ENCODE measurements at regions not wholly inside any gene's neighbourhood (a gene's known extent, or its start where the extent isn't known, plus 50 kb on each side); places are given as distances from the start of the nearest gene placed in this dataset.

DNA sequence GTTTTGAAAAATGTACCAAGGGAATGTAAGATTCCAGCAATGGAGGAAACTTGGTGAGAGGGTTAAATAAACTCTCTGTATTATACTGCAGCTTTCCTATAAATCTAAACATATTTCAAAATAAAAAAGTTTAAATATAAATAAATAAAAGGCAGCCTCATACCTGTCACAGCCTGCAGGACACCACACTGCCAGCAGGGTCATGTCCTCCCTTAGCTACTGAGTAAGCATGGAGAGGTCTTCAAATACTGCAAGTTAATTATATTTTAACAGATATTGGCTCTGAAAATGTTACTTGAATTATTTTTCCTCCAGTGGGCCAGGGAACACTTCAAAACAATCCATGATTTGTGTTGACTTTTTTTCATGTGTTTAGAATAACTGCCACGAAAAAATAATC, 852.8 kb upstream of the PCDH7 start:
- no peak overlapping the region for H3K4me3 ChIP-seq (ENCODE audit: low read length)
- 69 to 86% methylated on average over 1 of the region's 1 CpG for WGBS, 2 experiments (ENCODE audit: insufficient coverage in 1 of 2, insufficient read length in 1 of 2)
- no peaks in the 10 kb centered on the region for H3K27me3 ChIP-seq (ENCODE audit: control insufficient read depth, insufficient read depth, low read length, poor library complexity, severe bottlenecking)
- no peak for DNase-seq
- Mint-ChIP-seq H3K4me1 (no peaks in the 10 kb centered on the region), H3K36me3 (ENCODE audit: low read depth) (no peaks in the 10 kb centered on the region), H3K27me3 (ENCODE audit: insufficient read depth) (no peaks in the 10 kb centered on the region), H3K27ac (no peak overlapping the region), H3K9me3 (peaks cover 56% of the 10 kb centered on the region), H3K4me3 (no peak overlapping the region)
- TF ChIP-seq, protein P1, sequence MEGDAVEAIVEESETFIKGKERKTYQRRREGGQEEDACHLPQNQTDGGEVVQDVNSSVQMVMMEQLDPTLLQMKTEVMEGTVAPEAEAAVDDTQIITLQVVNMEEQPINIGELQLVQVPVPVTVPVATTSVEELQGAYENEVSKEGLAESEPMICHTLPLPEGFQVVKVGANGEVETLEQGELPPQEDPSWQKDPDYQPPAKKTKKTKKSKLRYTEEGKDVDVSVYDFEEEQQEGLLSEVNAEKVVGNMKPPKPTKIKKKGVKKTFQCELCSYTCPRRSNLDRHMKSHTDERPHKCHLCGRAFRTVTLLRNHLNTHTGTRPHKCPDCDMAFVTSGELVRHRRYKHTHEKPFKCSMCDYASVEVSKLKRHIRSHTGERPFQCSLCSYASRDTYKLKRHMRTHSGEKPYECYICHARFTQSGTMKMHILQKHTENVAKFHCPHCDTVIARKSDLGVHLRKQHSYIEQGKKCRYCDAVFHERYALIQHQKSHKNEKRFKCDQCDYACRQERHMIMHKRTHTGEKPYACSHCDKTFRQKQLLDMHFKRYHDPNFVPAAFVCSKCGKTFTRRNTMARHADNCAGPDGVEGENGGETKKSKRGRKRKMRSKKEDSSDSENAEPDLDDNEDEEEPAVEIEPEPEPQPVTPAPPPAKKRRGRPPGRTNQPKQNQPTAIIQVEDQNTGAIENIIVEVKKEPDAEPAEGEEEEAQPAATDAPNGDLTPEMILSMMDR (conservative IDR thresholded peaks at IDR 0.05), result peak; percentile 51
- no peak overlapping the region for H3K9ac ChIP-seq (ENCODE audit: extremely low read depth, low read length, poor library complexity, severe bottlenecking)
- H3K9me3 ChIP-seq (ENCODE audit: control insufficient read depth, low read length), result peaks cover 40% of the 10 kb centered on the region
- no peaks in the 10 kb centered on the region for H3K4me1 ChIP-seq (ENCODE audit: control insufficient read depth, insufficient read depth, low read length)
- no peaks in the 10 kb centered on the region for H3K36me3 ChIP-seq (ENCODE audit: control insufficient read depth, insufficient read depth, low read length)
- no peak overlapping the region for H3K27ac ChIP-seq (ENCODE audit: low read depth, low read length)

DNA sequence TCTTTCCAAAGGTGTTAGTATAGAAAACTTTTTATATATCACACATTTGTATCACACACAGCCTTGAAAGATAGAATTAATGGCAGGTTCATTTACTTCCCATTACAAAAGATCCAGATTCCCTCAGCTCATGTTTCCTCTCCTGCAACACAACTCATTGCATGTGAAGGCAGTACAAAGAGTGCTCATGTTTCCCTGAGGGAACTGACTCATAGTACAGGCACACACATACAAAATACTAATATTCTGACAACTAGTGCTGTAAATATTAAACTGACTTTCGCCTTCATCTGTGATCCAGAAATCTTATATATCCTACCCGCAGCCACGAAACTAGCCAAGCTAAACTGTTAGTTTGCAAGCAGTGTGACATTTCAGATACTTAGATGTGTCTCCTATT, 819.8 kb upstream of the PCDH7 start:
- no peaks in the 10 kb centered on the region for H3K9me3 ChIP-seq (ENCODE audit: control insufficient read depth, low read length)
- H3K9ac ChIP-seq (ENCODE audit: extremely low read depth, low read length, poor library complexity, severe bottlenecking), result no peak overlapping the region
- no peak for DNase-seq
- no peaks in the 10 kb centered on the region for H3K36me3 ChIP-seq (ENCODE audit: control insufficient read depth, insufficient read depth, low read length)
- no peaks in the 10 kb centered on the region for H3K27me3 Mint-ChIP-seq (ENCODE audit: insufficient read depth)
- no peaks in the 10 kb centered on the region for H3K4me1 ChIP-seq (ENCODE audit: control insufficient read depth, insufficient read depth, low read length)
- no peaks in the 10 kb centered on the region for H3K9me3 Mint-ChIP-seq
- no peaks in the 10 kb centered on the region for H3K27me3 ChIP-seq (ENCODE audit: control insufficient read depth, insufficient read depth, low read length, poor library complexity, severe bottlenecking)
- H3K4me3 ChIP-seq (ENCODE audit: low read length), result no peak overlapping the region
- TF ChIP-seq, protein P1 (conservative IDR thresholded peaks at IDR 0.05), result no peak
- 94 to 100% methylated on average over 3 of the region's 3 CpGs for WGBS, 2 experiments (ENCODE audit: insufficient coverage in 1 of 2, insufficient read length in 1 of 2)
- H3K27ac Mint-ChIP-seq, result no peak overlapping the region
- no peaks in the 10 kb centered on the region for H3K4me1 Mint-ChIP-seq
- H3K36me3 Mint-ChIP-seq (ENCODE audit: low read depth), result no peaks in the 10 kb centered on the region
- no peak overlapping the region for H3K27ac ChIP-seq (ENCODE audit: low read depth, low read length)
- H3K4me3 Mint-ChIP-seq, result no peak overlapping the region

DNA sequence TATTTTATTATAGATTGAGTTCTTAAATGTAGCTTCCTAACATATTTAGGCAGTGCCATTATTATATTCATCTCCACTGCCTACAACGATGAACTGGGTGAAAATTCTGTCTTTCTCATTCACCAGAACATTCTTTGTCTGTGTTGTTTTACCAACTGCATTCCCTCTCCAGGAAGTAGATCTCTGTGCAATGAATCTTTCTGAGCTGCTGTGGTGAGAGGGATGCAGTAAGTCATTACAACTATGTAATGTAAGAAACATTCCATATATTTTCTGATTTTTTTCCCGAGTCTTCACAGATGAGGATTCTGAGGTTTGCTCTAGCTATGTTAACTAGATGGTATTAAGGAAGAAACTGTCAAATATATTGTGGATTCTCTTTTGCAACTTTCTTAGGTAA, 811.9 kb upstream of the PCDH7 start:
- DNase-seq, result no peak
- Mint-ChIP-seq H3K9me3 (peaks cover 1% of the 10 kb centered on the region), H3K4me1 (no peaks in the 10 kb centered on the region), H3K27me3 (ENCODE audit: insufficient read depth) (no peaks in the 10 kb centered on the region), H3K36me3 (ENCODE audit: low read depth) (no peaks in the 10 kb centered on the region), H3K4me3 (no peak overlapping the region), H3K27ac (no peak overlapping the region)
- no peaks in the 10 kb centered on the region for H3K9me3 ChIP-seq (ENCODE audit: control insufficient read depth, low read length)
- H3K27ac ChIP-seq (ENCODE audit: low read depth, low read length), result no peak overlapping the region
- no peak overlapping the region for H3K4me3 ChIP-seq (ENCODE audit: low read length)
- H3K27me3 ChIP-seq (ENCODE audit: control insufficient read depth, insufficient read depth, low read length, poor library complexity, severe bottlenecking), result no peaks in the 10 kb centered on the region
- TF ChIP-seq, protein P1 (conservative IDR thresholded peaks at IDR 0.05), result no peak
- no peak overlapping the region for H3K9ac ChIP-seq (ENCODE audit: extremely low read depth, low read length, poor library complexity, severe bottlenecking)
- no peaks in the 10 kb centered on the region for H3K36me3 ChIP-seq (ENCODE audit: control insufficient read depth, insufficient read depth, low read length)
- H3K4me1 ChIP-seq (ENCODE audit: control insufficient read depth, insufficient read depth, low read length), result no peaks in the 10 kb centered on the region
- 94% methylated on average over 2 of the region's 2 CpGs; no CpG with 5 or more reads in 1 of the 2 experiments for WGBS, 2 experiments (ENCODE audit: insufficient coverage in 1 of 2, insufficient read length in 1 of 2)
